Activated B cell treated with CpG ODN at 0.5 μM for 24 hours (primary cell): ENCODE measurements at regions not wholly inside any gene's neighbourhood (a gene's known extent, or its start where the extent isn't known, plus 50 kb on each side); places are given as distances from the start of the nearest gene placed in this dataset.

Experiments used
- ATAC-seq: fragments of 200-7000 bp; cut with Tn5 transposase; one replicate; pipeline ENCODE4 v1.10.0; 2021; ENCODE audit warnings: low read depth, mild to moderate bottlenecking, moderate library complexity
- CTCF ChIA-PET: fragments of 350-600 bp; sonication (Branson Sonifier 250); formaldehyde crosslinking; loops from one replicate; lab custom pipeline; 2021; ENCODE audit warnings: antibody characterized with exemption; lab: Charles Lee
- POLR2A ChIA-PET: fragments of 350-600 bp; sonication (Branson Sonifier 250); formaldehyde crosslinking; loops from one replicate; lab custom pipeline; 2021; ENCODE audit warnings: antibody characterized with exemption; lab: Charles Lee
- DNase-seq: peaks from one replicate; pipeline ENCODE4 v3.0.0; 2022
- H3K27ac Mint-ChIP-seq: one replicate; pipeline ENCODE4 v1.8.0; 2020; ENCODE audit warnings: mixed read lengths
- H3K27me3 Mint-ChIP-seq: one replicate; pipeline ENCODE4 v1.8.0; 2021; ENCODE audit warnings: mixed read lengths
- H3K36me3 Mint-ChIP-seq: one replicate; pipeline ENCODE4 v1.8.0; 2021; ENCODE audit warnings: low read depth, mixed read lengths
- H3K4me1 Mint-ChIP-seq: one replicate; pipeline ENCODE4 v1.8.0; 2021; ENCODE audit warnings: mixed read lengths
- H3K4me3 Mint-ChIP-seq: one replicate; pipeline ENCODE4 v1.8.0; 2020; ENCODE audit warnings: mild to moderate bottlenecking, mixed read lengths
- H3K9me3 Mint-ChIP-seq: one replicate; pipeline ENCODE4 v1.8.0; 2020; ENCODE audit warnings: mixed read lengths
- CTCF ChIP-seq: fragments of 200-600 bp; IDR thresholded peaks from one replicate; pipeline ENCODE4 v1.8.0; 2022; ENCODE audit warnings: antibody characterized with exemption, mild to moderate bottlenecking
- intact Hi-C: fragments of 100-400 bp; cut with micrococcal nuclease; formaldehyde crosslinking; loops from one replicate; pipeline ENCODE4 v1.15.1; 2024

- DNase-seq, result no peak
- H3K9me3 Mint-ChIP-seq, result peaks cover 2% of the 10 kb centered on the region
- no peaks in the 10 kb centered on the region for H3K36me3 Mint-ChIP-seq
- no peak overlapping the region for H3K4me3 Mint-ChIP-seq
- POLR2A ChIA-PET, result no interaction called here
- TF ChIP-seq CTCF, result no peak
- CTCF ChIA-PET, result interaction anchor here (0.6 kb wide), 1 partner anchor 1469 kb away, joined by 4 read pairs; no protein-coding TSS in a partner anchor
- intact Hi-C loops, result no loop called here
- no peak for ATAC-seq
- H3K27me3 Mint-ChIP-seq, result peaks cover 12% of the 10 kb centered on the region
- H3K4me1 Mint-ChIP-seq, result no peaks in the 10 kb centered on the region
- no peak overlapping the region for H3K27ac Mint-ChIP-seq
Observed at GRCh38 chr12:91516695-91517047, 334.1 kb upstream of the DCN start.

GRCh38 chr12:91515944-91516694, 333.5 kb upstream of the DCN start:
- H3K27me3 Mint-ChIP-seq, result peaks cover 12% of the 10 kb centered on the region
- H3K4me1 Mint-ChIP-seq, result no peaks in the 10 kb centered on the region
- intact Hi-C loops, result no loop called here
- H3K27ac Mint-ChIP-seq, result no peak overlapping the region
- no peak for TF ChIP-seq CTCF
- no peaks in the 10 kb centered on the region for H3K36me3 Mint-ChIP-seq
- DNase-seq (no peak), ATAC-seq (no peak)
- POLR2A ChIA-PET, result no interaction called here
- H3K9me3 Mint-ChIP-seq, result no peaks in the 10 kb centered on the region
- CTCF ChIA-PET, result interaction anchor here (0.6 kb wide), 1 partner anchor 1470 kb away, joined by 4 read pairs; no protein-coding TSS in a partner anchor
- no peak overlapping the region for H3K4me3 Mint-ChIP-seq

DNA sequence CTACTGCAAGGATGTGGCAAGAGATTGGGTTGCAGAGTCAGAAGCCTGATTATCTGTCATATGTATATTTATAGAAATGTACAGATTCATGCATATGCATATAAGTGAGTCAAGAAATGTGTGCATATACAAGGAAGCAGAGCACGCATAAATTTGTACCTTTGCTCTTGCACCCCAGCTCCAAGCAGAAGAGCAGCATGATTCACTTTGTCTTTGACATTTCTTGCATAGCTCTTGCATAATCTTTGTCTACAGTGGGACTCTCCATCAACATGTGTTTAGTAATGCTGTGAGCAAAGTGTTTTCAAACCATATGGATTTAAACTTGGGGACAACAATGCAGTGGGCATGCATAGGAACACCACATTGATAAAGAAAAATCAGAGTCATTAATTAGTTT, 330.7 kb upstream of the DCN start:
- Mint-ChIP-seq H3K27ac (no peak overlapping the region), H3K27me3 (peaks cover 15% of the 10 kb centered on the region), H3K36me3 (no peaks in the 10 kb centered on the region), H3K4me1 (no peaks in the 10 kb centered on the region), H3K9me3 (no peaks in the 10 kb centered on the region), H3K4me3 (no peak overlapping the region)
- no peak for TF ChIP-seq CTCF
- intact Hi-C loops, result no loop called here
- DNase-seq (no peak), ATAC-seq (no peak)
- ChIA-PET CTCF (no interaction called here), POLR2A (no interaction called here)

- ATAC-seq (no peak), DNase-seq (no peak)
- TF ChIP-seq CTCF, result no peak
- ChIA-PET CTCF (no interaction called here), POLR2A (no interaction called here)
- no peaks in the 10 kb centered on the region for H3K36me3 Mint-ChIP-seq
- H3K9me3 Mint-ChIP-seq, result no peaks in the 10 kb centered on the region
- peaks cover 9% of the 10 kb centered on the region for H3K27me3 Mint-ChIP-seq
- H3K27ac Mint-ChIP-seq, result no peak overlapping the region
- H3K4me3 Mint-ChIP-seq, result no peak overlapping the region
- intact Hi-C loops, result no loop called here
- H3K4me1 Mint-ChIP-seq, result no peaks in the 10 kb centered on the region
Observed at GRCh38 chr12:91511795-91512420, 329.3 kb upstream of the DCN start.

- H3K27me3 Mint-ChIP-seq, result peaks cover 5% of the 10 kb centered on the region
- ChIA-PET CTCF (no interaction called here), POLR2A (no interaction called here)
- H3K36me3 Mint-ChIP-seq, result no peaks in the 10 kb centered on the region
- ATAC-seq, result no peak
- H3K4me1 Mint-ChIP-seq, result no peaks in the 10 kb centered on the region
- H3K9me3 Mint-ChIP-seq, result no peaks in the 10 kb centered on the region
- intact Hi-C loops, result no loop called here
- no peak overlapping the region for H3K4me3 Mint-ChIP-seq
- no peak overlapping the region for H3K27ac Mint-ChIP-seq
- no peak for TF ChIP-seq CTCF
- no peak for DNase-seq
Observed at GRCh38 chr12:91507754-91508153, 325.1 kb upstream of the DCN start.
